HG02588 (cell line): ENCODE measurements at regions not wholly inside any gene's neighbourhood (a gene's known extent, or its start where the extent isn't known, plus 50 kb on each side); places are given as distances from the start of the nearest gene placed in this dataset.

Experiments
- ATAC-seq: cut with Tn5 transposase; IDR thresholded peaks from one replicate; pipeline ENCODE4 v1.9.1; 2021; ENCODE audit warnings: mild to moderate bottlenecking, moderate library complexity; ENCODE audit not compliant: unreplicated experiment

GRCh38 chr4:123832173-123833026 lies 435.8 kb downstream of the SPRY1 start:
- no peak for ATAC-seq

- no peak for ATAC-seq
Observed at GRCh38 chr4:123833171-123833643, 436.6 kb downstream of the SPRY1 start.

- ATAC-seq = no peak
Observed at GRCh38 chr4:123835831-123836590, 439.4 kb downstream of the SPRY1 start.

GRCh38 chr4:123836851-123837595 lies 440.4 kb downstream of the SPRY1 start:
- ATAC-seq = no peak

GRCh38 chr4:123838474-123838873 lies 441.9 kb downstream of the SPRY1 start:
- no peak for ATAC-seq

GRCh38 chr4:123840197-123840596 lies 443.6 kb downstream of the SPRY1 start:
- ATAC-seq = no peak

GRCh38 chr4:123841447-123842121 lies 445.0 kb downstream of the SPRY1 start:
- no peak for ATAC-seq

- no peak for ATAC-seq
Observed at GRCh38 chr4:123843137-123843536, 446.5 kb downstream of the SPRY1 start.

GRCh38 chr4:123844374-123844773 lies 447.8 kb downstream of the SPRY1 start:
- ATAC-seq = no peak

GRCh38 chr4:123846092-123846491 lies 449.5 kb downstream of the SPRY1 start:
- no peak for ATAC-seq

GRCh38 chr4:123846561-123846960 lies 450.0 kb downstream of the SPRY1 start:
- no peak for ATAC-seq

GRCh38 chr4:123848606-123849005 lies 452.0 kb downstream of the SPRY1 start:
- ATAC-seq = no peak

- ATAC-seq = no peak
Observed at GRCh38 chr4:123849495-123849894, 452.9 kb downstream of the SPRY1 start.

GRCh38 chr4:123851521-123851920 lies 454.9 kb downstream of the SPRY1 start:
- ATAC-seq = no peak

- ATAC-seq = no peak
Observed at GRCh38 chr4:123853651-123854050, 457.1 kb downstream of the SPRY1 start.

- no peak for ATAC-seq
Observed at GRCh38 chr4:123856689-123857545, 460.3 kb downstream of the SPRY1 start.

- no peak for ATAC-seq
Observed at GRCh38 chr4:123858465-123858864, 461.9 kb downstream of the SPRY1 start.

GRCh38 chr4:123862812-123863211 lies 466.2 kb downstream of the SPRY1 start:
- ATAC-seq = no peak

GRCh38 chr4:123866796-123867195 lies 470.2 kb downstream of the SPRY1 start:
- no peak for ATAC-seq
